CD1c-positive myeloid dendritic cell (primary cell): ENCODE measurements at regions not wholly inside any gene's neighbourhood (a gene's known extent, or its start where the extent isn't known, plus 50 kb on each side); places are given as distances from the start of the nearest gene placed in this dataset.
A peak's percentile ranks its signal among the peaks of the same experiment; 100 is the strongest.

ENCODE experiments used
- DNase-seq: peaks from one replicate; pipeline ENCODE4 v3.0.0-alpha.2; 2016; ENCODE audit errors: extremely low spot score

DNA sequence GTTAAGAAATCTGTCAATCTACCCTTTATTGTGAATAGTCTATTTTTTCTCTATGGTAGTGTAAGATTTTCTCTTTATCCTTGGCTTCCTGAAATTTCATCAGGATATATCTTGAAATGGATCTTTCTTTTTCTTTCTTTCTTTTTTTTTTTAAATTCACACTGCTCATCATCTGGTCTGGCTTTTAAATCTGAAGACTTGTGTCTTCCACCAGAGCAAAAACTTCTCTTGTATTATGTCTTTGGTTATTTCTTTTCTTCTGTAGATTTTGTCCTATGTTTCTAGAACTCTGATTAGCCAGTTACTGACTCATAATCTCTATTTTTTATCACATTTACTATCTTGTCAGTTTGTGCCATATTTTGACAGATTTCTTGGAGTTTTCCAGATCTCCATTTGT, 133.8 kb upstream of the LMO4 start:
- DNase-seq = no peak

DNA sequence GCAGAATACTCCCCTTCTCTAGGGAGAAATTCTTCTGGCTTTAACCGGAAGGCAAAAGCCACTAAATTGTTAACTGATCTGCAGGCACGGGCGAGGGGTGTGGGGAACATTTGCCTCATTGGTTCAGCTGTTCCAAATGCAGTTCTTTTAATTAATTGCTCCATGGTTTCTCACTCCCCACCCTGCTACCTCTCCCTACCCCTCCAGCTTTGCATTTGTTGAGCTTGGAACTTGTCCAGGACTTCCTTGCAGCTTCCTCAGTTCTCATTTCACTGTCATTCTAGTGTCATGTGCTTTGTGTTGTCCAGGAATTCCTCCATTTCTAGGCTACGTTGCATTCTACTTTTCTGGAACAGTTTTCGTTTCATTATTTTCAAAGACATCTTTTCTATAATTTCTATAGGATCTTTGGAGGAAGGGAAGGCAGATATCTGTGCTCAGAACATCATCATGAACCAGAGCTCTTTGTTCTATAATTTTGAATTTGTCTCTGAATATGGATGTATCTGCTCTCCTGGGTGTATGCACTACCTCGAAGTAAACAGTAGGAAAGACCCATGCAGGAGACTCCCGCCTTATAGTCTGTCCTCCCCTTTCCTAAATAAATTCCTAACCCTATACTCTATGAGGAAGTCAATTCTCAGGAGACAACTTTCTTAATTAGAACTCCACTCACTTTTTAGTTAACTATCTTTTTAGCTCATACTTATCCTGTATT, 132.4 kb upstream of the LMO4 start:
- no peak for DNase-seq

GRCh38 chr1:87197156-87197555, 131.5 kb upstream of the LMO4 start:
- no peak for DNase-seq

DNA sequence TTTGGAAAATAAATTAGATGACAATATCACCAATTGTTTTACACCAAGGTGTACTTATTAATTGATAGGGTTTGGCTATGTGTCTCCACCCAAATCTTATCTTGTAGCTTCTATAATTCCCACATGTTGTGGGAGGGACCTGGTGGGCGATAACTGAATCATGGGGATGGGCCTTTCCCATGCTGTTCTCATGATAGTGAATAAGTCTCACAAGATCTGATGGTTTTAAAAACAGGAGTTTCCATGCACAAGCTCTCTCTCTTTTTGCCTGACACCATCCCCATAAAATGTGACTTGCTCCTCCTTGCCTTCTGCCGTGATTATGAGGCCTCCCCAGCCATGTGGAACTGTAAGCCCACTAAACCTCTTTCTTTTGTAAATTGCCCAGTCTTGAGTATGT, 131.0 kb upstream of the LMO4 start:
- no peak for DNase-seq

- DNase-seq = no peak
These were observed 127.6 kb upstream of the LMO4 start for GRCh38 chr1:87200875-87201638.

GRCh38 chr1:87201768-87202167, 126.9 kb upstream of the LMO4 start:
- DNase-seq = no peak

DNA sequence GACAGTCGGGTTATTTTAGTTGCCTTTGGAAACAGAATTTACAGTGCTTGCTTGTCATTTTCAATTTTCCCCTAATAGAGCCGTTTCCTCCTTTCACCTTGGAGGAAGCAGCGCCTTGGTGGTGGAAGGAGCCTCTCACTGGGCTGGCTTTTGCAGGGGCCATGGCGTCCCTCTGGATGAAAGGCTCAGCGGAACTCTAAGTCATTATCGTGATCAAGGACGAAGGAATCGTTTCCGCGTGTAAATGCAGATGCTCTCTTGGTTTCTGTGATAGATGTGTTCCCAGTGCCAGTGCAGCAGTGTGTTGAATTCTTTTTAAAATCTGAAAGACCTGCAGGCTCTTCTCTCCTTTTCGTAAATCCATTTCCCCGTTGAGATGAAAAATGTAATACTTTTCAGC, 126.2 kb upstream of the LMO4 start:
- DNase-seq = peak; percentile 4

- peak; percentile 26 for DNase-seq
These were observed 125.6 kb upstream of the LMO4 start for GRCh38 chr1:87202922-87203655.

DNA sequence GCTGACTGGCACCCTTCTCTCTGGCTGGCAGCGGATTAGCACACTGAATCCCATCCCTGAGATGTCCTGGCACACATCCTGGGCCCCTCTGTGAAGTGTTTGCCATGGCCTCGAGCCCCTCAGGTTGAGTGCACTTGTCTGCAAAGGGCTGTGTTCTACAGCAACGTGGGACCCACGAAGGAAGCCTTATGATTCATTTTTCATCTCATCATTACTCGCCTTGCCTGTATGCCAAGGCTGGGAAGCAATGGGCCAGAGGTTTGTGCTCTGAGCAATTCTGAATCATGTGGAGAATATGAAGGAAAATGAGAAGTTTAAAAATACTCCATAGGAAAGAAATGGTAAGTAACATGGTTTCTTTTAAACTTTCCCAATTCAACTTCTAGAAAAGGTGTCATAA, 124.8 kb upstream of the LMO4 start:
- DNase-seq = no peak

DNA sequence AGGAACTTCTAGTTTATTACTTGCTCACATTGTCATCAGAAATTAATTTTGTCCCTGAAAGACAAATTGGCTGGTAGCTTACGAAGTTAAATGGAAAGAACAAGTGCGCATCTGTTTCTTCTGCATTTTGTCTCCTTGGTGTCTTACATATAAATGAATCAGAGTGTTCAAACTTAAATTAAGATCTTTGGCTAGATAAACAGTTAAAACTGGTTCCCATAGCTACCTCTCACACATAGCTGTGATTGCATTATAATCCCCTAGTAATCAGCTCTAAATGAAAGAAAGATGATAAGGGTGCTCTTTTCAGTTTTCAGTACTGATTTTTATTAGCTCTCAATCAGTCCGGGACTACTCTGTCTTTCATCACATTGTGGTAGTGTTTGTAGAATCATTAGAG, 124.2 kb upstream of the LMO4 start:
- no peak for DNase-seq

GRCh38 chr1:87204921-87205320, 123.8 kb upstream of the LMO4 start:
- DNase-seq = no peak

- no peak for DNase-seq
These were observed 122.4 kb upstream of the LMO4 start for GRCh38 chr1:87206044-87206831.

GRCh38 chr1:87208080-87208479, 120.6 kb upstream of the LMO4 start:
- DNase-seq = no peak

DNA sequence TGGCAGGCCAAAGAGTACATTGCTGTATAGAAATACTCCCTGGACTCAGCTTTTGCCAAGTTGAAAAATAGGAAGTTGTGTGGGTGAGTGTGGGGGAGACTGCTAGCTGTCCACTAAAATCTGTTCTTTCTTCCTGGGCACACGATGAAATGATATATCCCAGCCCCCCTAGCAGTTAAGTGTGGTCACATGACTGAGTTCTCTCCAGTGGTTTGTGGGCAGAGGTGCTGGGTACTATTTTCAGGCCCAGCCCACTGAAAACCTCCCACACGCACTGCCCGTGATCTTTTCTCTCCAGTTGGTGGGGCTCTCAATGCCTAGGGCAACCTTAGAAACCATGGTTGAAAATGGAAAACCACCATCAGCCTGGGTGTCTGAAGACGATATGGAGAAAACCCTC, 119.7 kb upstream of the LMO4 start:
- peak; percentile 62 for DNase-seq

GRCh38 chr1:87210151-87210550, 118.5 kb upstream of the LMO4 start:
- DNase-seq = no peak

- DNase-seq = no peak
These were observed 116.1 kb upstream of the LMO4 start for GRCh38 chr1:87212431-87213134.

GRCh38 chr1:87213135-87213515, 115.6 kb upstream of the LMO4 start:
- no peak for DNase-seq

GRCh38 chr1:87215592-87215991, 113.1 kb upstream of the LMO4 start:
- no peak for DNase-seq

DNA sequence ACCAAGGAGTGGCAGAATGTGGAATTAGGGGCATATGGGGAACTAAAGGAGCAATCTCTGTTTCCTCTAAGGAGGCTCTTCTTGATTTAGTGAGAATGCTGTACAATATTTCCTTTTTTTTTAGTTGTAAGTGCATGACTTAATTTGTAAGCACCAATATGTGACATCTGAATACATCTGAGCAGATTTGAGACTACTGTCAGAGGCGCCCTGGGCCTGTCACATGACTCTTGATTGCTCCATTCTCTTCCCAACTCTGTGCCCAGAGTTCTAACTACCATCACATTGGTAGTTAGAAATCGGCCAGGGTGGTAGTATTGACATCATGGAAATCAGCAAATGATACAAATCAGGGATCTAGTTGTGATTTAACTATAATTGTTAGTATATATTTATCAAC, 110.1 kb upstream of the LMO4 start:
- no peak for DNase-seq

DNA sequence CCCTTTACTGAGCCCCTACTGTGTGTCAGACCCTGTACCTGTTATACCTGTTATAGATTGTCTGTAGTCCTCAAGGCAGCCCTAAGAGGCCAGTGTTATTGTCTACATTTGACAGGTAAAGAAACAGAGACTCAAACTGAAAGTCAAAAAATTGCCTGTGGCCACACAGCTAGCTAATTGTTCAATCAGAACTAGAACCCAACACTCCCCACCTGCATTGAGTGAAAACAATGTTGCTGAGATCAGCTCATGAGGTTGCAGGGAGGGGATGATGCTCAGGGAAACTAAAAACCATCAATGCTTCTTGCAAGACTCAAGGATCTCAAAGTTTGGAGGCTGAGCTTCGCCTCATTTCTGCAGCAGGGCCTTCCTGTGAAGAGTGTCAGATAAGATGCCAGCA, 109.5 kb upstream of the LMO4 start:
- no peak for DNase-seq

GRCh38 chr1:87219626-87220025, 109.1 kb upstream of the LMO4 start:
- no peak for DNase-seq
